B cell (primary cell): ENCODE measurements at regions not wholly inside any gene's neighbourhood (a gene's known extent, or its start where the extent isn't known, plus 50 kb on each side); places are given as distances from the start of the nearest gene placed in this dataset.

Source experiments
- ATAC-seq: fragments of 200-7000 bp; cut with Tn5 transposase; one replicate; pipeline ENCODE4 v1.10.0; 2021; ENCODE audit warnings: low read depth, mild to moderate bottlenecking, moderate number of reproducible peaks, moderate library complexity
- CTCF ChIA-PET: fragments of 350-600 bp; sonication (Branson Sonifier 250); formaldehyde crosslinking; loops from one replicate; lab custom pipeline; 2021; ENCODE audit warnings: antibody characterized with exemption, inconsistent platforms; lab: Charles Lee
- POLR2A ChIA-PET: fragments of 350-600 bp; sonication (Branson Sonifier 250); formaldehyde crosslinking; loops from one replicate; lab custom pipeline; 2021; ENCODE audit warnings: antibody characterized with exemption; lab: Charles Lee
- DNase-seq: peaks from one replicate; pipeline ENCODE4 v3.0.0; 2013
- H2AFZ ChIP-seq: 2 replicates; pipeline ENCODE4 v1.6.1; 2012; ENCODE audit warnings: mild to moderate bottlenecking, low read depth, low read length; ENCODE audit not compliant: insufficient read depth, poor library complexity, severe bottlenecking
- H3K27ac ChIP-seq, 2 donors: 1 replicate in 1 of 2; 2 replicates in 1 of 2; pipeline ENCODE4 v1.5.1; 2012 to 2013; ENCODE audit warnings: low read length in 2 of 2, mild to moderate bottlenecking in 2 of 2, moderate library complexity in 1 of 2
- H3K27me3 ChIP-seq, 4 experiments: fragments of 200-600 bp in 1 of 4; sonication (generic) in 1 of 4; replicated peaks in 1 of 4; 1 replicate in 2 of 4; 2 replicates in 2 of 4; pipeline versions ENCODE4 v1.6.1 to v1.7.0; 2013 to 2016; ENCODE audit warnings: low read length in 3 of 4, mild to moderate bottlenecking in 2 of 4, mixed read lengths in 1 of 4, moderate library complexity in 1 of 4; ENCODE audit not compliant: insufficient read depth in 4 of 4, control insufficient read depth in 3 of 4; ENCODE audit errors: control extremely low read depth in 1 of 4
- H3K36me3 ChIP-seq, 2 experiments: replicated peaks in 1 of 2; 1 replicate in 1 of 2; 2 replicates in 1 of 2; pipeline versions ENCODE4 v1.6.1 to v1.7.1; 2013; ENCODE audit warnings: low read length in 1 of 2; ENCODE audit not compliant: insufficient read depth in 2 of 2, control insufficient read depth in 1 of 2; ENCODE audit errors: control extremely low read depth in 1 of 2, extremely low read depth in 1 of 2
- H3K4me1 ChIP-seq, 2 donors: fragments of 200-600 bp in 1 of 2; sonication (generic) in 1 of 2; 1 replicate in 1 of 2; 2 replicates in 1 of 2; pipeline versions ENCODE4 v1.5.1 to v1.6.1; 2013 to 2017; ENCODE audit warnings: low read length in 2 of 2; ENCODE audit not compliant: control insufficient read depth in 2 of 2, insufficient read depth in 2 of 2
- H3K4me2 ChIP-seq: replicated peaks from 2 replicates; pipeline ENCODE3; 2012; ENCODE audit warnings: mild to moderate bottlenecking, low read depth, low read length; ENCODE audit not compliant: poor library complexity, severe bottlenecking
- H3K4me3 ChIP-seq, 5 experiments: fragments of 200-600 bp in 1 of 5; sonication (generic) in 1 of 5; 1 replicate in 3 of 5; 2 replicates in 2 of 5; pipeline versions ENCODE4 v1.5.1 to v1.7.0; 2011 to 2016; ENCODE audit warnings: low read length in 4 of 5, mild to moderate bottlenecking in 4 of 5, low read depth in 2 of 5, control low read depth in 1 of 5, moderate library complexity in 1 of 5; ENCODE audit not compliant: insufficient read depth in 1 of 5; ENCODE audit errors: control extremely low read depth in 1 of 5, extremely low read depth in 1 of 5
- H3K79me2 ChIP-seq: fragments of 200-600 bp; sonication (generic); one replicate; pipeline ENCODE4 v1.6.0; 2016; ENCODE audit warnings: low read length; ENCODE audit not compliant: control insufficient read depth, insufficient read depth
- H3K9ac ChIP-seq: fragments of 200-600 bp; sonication (generic); 2 replicates; pipeline ENCODE4 v1.6.1; 2017; ENCODE audit warnings: mild to moderate bottlenecking, low read length, moderate library complexity
- H3K9me3 ChIP-seq, 3 donors: one replicate each; pipeline versions ENCODE4 v1.6.1 to v1.7.1; 2013; ENCODE audit warnings: low read length in 2 of 3; ENCODE audit not compliant: control insufficient read depth in 2 of 3, insufficient read depth in 1 of 3; ENCODE audit errors: control extremely low read depth in 1 of 3
- H4K20me1 ChIP-seq: 2 replicates; pipeline ENCODE4 v1.6.0; 2012; ENCODE audit warnings: mild to moderate bottlenecking, low read length; ENCODE audit not compliant: insufficient read depth, control insufficient read depth, poor library complexity, severe bottlenecking
- H3K27ac Mint-ChIP-seq: one replicate; pipeline ENCODE4 v1.8.0; 2021; ENCODE audit warnings: mixed read lengths
- H3K27me3 Mint-ChIP-seq: one replicate; pipeline ENCODE4 v1.8.0; 2021; ENCODE audit warnings: mixed read lengths
- H3K4me1 Mint-ChIP-seq: one replicate; pipeline ENCODE4 v1.8.0; 2021; ENCODE audit warnings: mixed read lengths
- H3K4me3 Mint-ChIP-seq: one replicate; pipeline ENCODE4 v1.8.0; 2021; ENCODE audit warnings: mixed read lengths
- H3K9me3 Mint-ChIP-seq: one replicate; pipeline ENCODE4 v1.8.0; 2022; ENCODE audit warnings: mixed read lengths; ENCODE audit not compliant: insufficient read depth
- EZH2 ChIP-seq: IDR thresholded peaks from 2 replicates; pipeline ENCODE4 v1.6.1; 2012; ENCODE audit warnings: borderline replicate concordance, low read depth, mild to moderate bottlenecking, moderate library complexity, low read length; ENCODE audit not compliant: insufficient read depth, poor library complexity, severe bottlenecking
- WGBS: methylation state at CpG from one replicate; pipeline ENCODE4 v1.1.5; 2013; ENCODE audit warnings: missing lambda C conversion rate; ENCODE audit not compliant: insufficient coverage; 5-methylcytosine and 5-hydroxymethylcytosine counted together
- intact Hi-C: fragments of 100-400 bp; cut with micrococcal nuclease; formaldehyde crosslinking; loops from one replicate; pipeline ENCODE4 v1.10.0; 2022
- TF ChIP-seq, protein P1 (sequence below): fragments of 200-600 bp; IDR thresholded peaks from one replicate; pipeline ENCODE4 v1.8.0; 2022; ENCODE audit warnings: antibody characterized with exemption, mild to moderate bottlenecking

DNA sequence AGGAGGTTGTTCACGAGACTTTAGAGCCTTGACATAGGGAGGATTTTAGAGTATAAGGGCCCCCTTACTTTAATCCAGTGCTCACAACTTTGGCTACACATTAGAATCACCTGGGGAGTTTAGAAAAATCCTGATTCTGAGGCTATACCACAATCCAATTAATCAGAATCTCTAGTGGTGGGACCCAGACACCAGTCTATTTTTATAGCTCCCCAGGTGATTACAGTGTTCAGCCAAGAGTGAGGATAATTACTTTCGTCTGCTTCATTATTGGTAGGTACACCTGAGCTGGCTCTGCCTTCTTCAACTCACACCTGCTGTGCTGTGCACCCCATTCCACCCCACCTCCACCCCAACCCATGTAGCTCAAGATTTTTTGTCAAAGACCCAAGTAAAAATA lies 141.3 kb upstream of the EPB41L4A start:
- H3K79me2 ChIP-seq = no peaks in the 10 kb centered on the region
- H3K4me1 Mint-ChIP-seq = no peaks in the 10 kb centered on the region
- H3K4me1 ChIP-seq = no peaks in the 10 kb centered on the region
- ChIA-PET POLR2A (no interaction called here), CTCF (interaction anchor here (1.0 kb wide), 1 partner anchor 288 kb away, joined by 5 read pairs; no protein-coding TSS in a partner anchor)
- H3K9me3 ChIP-seq = peaks cover 0 to 24% (median 14%) of the 10 kb centered on the region in 3 donors
- WGBS = 100% methylated on average over 1 of the region's 2 CpGs
- H3K27ac Mint-ChIP-seq = no peak overlapping the region
- no peaks in the 10 kb centered on the region for H4K20me1 ChIP-seq
- no peaks in the 10 kb centered on the region for H3K27me3 ChIP-seq
- no peak overlapping the region for H3K4me2 ChIP-seq
- H3K4me3 ChIP-seq = no peak overlapping the region
- intact Hi-C loops = no loop called here
- H3K9ac ChIP-seq = no peak overlapping the region
- peaks cover 2% of the 10 kb centered on the region for H3K27me3 Mint-ChIP-seq
- TF ChIP-seq EZH2 = no peak
- TF ChIP-seq, protein P1, sequence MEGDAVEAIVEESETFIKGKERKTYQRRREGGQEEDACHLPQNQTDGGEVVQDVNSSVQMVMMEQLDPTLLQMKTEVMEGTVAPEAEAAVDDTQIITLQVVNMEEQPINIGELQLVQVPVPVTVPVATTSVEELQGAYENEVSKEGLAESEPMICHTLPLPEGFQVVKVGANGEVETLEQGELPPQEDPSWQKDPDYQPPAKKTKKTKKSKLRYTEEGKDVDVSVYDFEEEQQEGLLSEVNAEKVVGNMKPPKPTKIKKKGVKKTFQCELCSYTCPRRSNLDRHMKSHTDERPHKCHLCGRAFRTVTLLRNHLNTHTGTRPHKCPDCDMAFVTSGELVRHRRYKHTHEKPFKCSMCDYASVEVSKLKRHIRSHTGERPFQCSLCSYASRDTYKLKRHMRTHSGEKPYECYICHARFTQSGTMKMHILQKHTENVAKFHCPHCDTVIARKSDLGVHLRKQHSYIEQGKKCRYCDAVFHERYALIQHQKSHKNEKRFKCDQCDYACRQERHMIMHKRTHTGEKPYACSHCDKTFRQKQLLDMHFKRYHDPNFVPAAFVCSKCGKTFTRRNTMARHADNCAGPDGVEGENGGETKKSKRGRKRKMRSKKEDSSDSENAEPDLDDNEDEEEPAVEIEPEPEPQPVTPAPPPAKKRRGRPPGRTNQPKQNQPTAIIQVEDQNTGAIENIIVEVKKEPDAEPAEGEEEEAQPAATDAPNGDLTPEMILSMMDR = no peak
- ATAC-seq = no peak
- DNase-seq = no peak
- peaks cover 8% of the 10 kb centered on the region for H3K9me3 Mint-ChIP-seq
- no peak overlapping the region for H3K27ac ChIP-seq
- H2AFZ ChIP-seq = no peak overlapping the region
- no peak overlapping the region for H3K4me3 Mint-ChIP-seq
- no peaks in the 10 kb centered on the region for H3K36me3 ChIP-seq

DNA sequence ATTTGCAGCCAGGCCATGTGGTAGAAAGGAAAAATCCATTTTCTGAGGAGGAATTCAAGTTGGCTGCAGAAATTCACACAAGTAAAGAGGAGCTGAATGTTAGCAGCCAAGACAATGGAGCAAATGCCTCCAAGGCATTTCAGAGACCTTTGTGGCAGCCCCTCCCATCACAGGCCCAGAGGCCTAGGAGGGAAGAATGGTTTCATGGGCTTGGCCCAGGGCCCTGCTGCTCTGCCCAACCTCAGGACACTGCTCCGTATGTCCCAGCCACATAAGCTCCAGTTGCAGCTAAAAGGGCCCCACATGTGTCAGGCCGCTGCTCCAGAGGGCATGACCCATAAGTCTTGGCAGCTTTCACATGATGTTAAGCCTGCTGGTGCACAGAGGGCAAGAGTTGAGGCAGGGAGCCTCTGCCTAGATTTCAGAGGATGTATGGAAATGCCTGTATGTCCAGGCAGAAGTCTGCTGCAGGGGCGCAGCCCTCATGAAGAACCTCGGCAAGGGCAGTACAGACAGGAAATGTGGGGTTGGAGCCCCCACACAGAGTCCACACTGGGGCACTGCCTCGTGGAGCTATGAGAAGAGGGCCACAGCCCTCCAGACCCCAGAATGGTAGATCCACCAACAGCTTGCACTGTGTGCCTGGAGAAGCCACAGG lies 144.2 kb upstream of the EPB41L4A start:
- no peak overlapping the region for H3K9ac ChIP-seq
- H3K4me1 ChIP-seq = no peaks in the 10 kb centered on the region
- no peak overlapping the region for H3K27ac ChIP-seq
- peaks cover 0 to 24% (median 14%) of the 10 kb centered on the region in 3 donors for H3K9me3 ChIP-seq
- Mint-ChIP-seq H3K27ac (no peak overlapping the region), H3K9me3 (peaks cover 8% of the 10 kb centered on the region), H3K4me3 (no peak overlapping the region), H3K4me1 (no peaks in the 10 kb centered on the region), H3K27me3 (peaks cover 2% of the 10 kb centered on the region)
- WGBS = 85% methylated on average over 5 of the region's 5 CpGs
- H3K27me3 ChIP-seq = peaks cover 0 to 4% (median 2%) of the 10 kb centered on the region in 4 experiments
- H4K20me1 ChIP-seq = no peaks in the 10 kb centered on the region
- ATAC-seq (no peak), DNase-seq (no peak)
- intact Hi-C loops = no loop called here
- ChIA-PET POLR2A (no interaction called here), CTCF (interaction anchor here (0.6 kb wide), 1 partner anchor 1408 kb away, joined by 5 read pairs; no protein-coding TSS in a partner anchor)
- no peaks in the 10 kb centered on the region for H3K79me2 ChIP-seq
- H2AFZ ChIP-seq = no peak overlapping the region
- H3K4me2 ChIP-seq = no peak overlapping the region
- H3K36me3 ChIP-seq = no peaks in the 10 kb centered on the region
- no peak overlapping the region for H3K4me3 ChIP-seq
- no peak for TF ChIP-seq EZH2
- TF ChIP-seq, protein P1 = no peak
